ENCODE measurements at regions not wholly inside any gene's neighbourhood (a gene's known extent, or its start where the extent isn't known, plus 50 kb on each side); places are given as distances from the start of the nearest gene placed in this dataset.
"Not testable (repeated sequence)": the region's sequence is repeated elsewhere in the genome, so short reads cannot be mapped to it uniquely, and the experiment has no call there.

DNA sequence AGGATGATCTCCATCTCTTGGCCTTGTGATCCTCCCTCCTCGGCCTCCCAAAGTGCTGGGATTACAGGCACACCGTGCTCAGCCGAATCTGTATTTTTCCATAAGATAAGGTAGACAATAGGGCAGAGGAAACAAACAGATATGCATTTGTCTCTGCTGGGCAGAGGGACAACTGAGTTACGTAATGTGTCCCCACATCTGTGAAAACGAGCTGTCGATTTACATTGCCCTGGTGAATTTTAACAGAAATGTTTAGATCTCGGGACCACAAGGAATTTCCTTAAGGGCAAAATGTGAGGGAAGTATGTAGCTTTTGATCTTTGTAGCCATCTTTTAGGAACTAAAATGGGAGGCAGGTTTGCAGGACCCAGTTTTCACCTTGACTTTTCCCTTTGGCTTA, 189.7 kb downstream of the TRIML1 start:
- TF ChIP-seq, protein P1, sequence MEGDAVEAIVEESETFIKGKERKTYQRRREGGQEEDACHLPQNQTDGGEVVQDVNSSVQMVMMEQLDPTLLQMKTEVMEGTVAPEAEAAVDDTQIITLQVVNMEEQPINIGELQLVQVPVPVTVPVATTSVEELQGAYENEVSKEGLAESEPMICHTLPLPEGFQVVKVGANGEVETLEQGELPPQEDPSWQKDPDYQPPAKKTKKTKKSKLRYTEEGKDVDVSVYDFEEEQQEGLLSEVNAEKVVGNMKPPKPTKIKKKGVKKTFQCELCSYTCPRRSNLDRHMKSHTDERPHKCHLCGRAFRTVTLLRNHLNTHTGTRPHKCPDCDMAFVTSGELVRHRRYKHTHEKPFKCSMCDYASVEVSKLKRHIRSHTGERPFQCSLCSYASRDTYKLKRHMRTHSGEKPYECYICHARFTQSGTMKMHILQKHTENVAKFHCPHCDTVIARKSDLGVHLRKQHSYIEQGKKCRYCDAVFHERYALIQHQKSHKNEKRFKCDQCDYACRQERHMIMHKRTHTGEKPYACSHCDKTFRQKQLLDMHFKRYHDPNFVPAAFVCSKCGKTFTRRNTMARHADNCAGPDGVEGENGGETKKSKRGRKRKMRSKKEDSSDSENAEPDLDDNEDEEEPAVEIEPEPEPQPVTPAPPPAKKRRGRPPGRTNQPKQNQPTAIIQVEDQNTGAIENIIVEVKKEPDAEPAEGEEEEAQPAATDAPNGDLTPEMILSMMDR (conservative IDR thresholded peaks at IDR 0.05; ENCODE audit: low read depth, low read length): no peak
- no peak for DNase-seq (ENCODE audit: low read depth)
- H3K4me3 ChIP-seq (ENCODE audit: low read depth, low read length): no peak overlapping the region

DNA sequence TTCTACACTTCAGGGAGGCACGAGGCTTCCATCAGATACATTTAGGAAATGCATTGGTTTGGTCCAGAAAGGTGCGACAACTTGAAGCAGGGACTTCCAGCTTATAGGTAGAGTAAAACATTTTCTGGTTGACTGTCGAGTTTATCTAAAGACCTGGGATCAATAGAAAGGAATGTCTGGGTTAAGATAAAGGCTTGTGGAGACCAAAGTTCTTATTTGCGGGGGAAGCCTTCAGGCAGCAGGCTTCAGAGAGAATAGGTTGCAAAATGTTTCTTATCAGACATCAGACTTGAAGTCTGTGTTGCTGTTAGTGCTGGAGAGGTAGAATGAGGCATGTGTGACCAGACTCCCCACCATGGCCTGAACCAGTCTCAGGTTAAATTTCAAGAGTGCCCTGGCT, 190.3 kb downstream of the TRIML1 start:
- no peak overlapping the region for H3K4me3 ChIP-seq (ENCODE audit: low read depth, low read length)
- TF ChIP-seq, protein P1 (conservative IDR thresholded peaks at IDR 0.05; ENCODE audit: low read depth, low read length): no peak
- DNase-seq (ENCODE audit: low read depth): no peak

DNA sequence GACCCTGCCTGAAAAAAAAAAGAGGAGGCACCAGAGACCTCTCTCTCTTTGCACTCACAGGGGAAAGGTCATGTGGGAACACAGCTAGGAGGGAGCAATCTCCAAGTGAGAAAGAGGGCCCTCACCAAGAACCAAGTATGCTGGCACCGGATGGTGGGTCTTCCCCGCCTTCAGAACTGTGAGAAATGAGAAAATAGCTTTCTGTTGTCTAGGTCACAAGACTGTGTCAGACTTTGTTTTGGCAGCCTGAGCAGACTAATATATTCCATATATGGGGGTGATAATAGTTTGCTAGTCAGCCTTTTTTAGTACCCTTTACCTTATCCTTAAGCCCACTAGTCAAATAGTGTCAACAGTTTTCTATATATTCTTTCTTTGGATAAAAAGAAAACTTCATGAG, 193.0 kb downstream of the TRIML1 start:
- no peak overlapping the region for H3K4me3 ChIP-seq (ENCODE audit: low read depth, low read length)
- TF ChIP-seq, protein P1 (conservative IDR thresholded peaks at IDR 0.05; ENCODE audit: low read depth, low read length): no peak
- DNase-seq (ENCODE audit: low read depth): no peak

DNA sequence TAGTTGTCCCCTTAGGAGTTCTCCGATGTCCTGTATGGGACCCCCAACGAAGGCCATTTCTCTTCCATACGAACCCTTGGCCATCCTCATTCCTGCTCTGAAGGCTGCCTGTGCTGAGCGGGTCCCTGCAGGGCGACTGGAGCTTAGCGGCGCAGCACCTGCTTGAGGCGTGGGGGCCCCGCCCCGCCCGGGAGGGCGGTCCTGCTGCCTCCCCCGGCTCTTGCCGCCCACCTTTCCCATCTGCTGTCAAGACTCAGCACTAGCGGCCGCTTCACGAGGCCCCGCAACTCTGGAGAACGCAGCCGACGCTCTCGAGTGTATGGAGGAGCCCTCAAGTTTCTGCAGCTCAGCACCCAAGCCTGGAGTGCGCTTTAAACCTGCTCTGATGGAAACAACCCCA, 197.7 kb downstream of the TRIML1 start:
- TF ChIP-seq, protein P1 (conservative IDR thresholded peaks at IDR 0.05; ENCODE audit: low read depth, low read length): no peak
- no peak for DNase-seq (ENCODE audit: low read depth)
- H3K4me3 ChIP-seq (ENCODE audit: low read depth, low read length): no peak overlapping the region

DNA sequence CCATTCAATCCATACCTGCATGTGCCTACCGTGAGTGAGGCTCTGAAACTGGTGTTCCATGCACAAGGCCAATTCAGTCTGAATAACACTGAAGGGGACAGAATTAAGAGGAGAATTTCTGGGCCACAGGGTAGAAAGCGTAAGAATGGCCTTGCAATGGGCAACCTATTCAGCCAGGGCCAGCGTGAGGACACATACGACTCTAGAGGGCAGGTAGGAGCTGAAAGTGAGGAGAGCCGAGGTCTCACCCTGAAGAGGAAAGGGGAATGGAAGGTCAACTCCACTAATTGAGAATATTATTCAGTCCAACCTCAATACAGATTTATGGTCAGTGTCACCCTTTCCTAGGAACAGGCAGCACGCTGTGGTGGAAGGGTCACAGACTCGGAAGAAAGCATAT, 202.2 kb downstream of the TRIML1 start:
- H3K4me3 ChIP-seq (ENCODE audit: low read depth, low read length): no peak overlapping the region
- TF ChIP-seq, protein P1 (conservative IDR thresholded peaks at IDR 0.05; ENCODE audit: low read depth, low read length): no peak
- no peak for DNase-seq (ENCODE audit: low read depth)

DNA sequence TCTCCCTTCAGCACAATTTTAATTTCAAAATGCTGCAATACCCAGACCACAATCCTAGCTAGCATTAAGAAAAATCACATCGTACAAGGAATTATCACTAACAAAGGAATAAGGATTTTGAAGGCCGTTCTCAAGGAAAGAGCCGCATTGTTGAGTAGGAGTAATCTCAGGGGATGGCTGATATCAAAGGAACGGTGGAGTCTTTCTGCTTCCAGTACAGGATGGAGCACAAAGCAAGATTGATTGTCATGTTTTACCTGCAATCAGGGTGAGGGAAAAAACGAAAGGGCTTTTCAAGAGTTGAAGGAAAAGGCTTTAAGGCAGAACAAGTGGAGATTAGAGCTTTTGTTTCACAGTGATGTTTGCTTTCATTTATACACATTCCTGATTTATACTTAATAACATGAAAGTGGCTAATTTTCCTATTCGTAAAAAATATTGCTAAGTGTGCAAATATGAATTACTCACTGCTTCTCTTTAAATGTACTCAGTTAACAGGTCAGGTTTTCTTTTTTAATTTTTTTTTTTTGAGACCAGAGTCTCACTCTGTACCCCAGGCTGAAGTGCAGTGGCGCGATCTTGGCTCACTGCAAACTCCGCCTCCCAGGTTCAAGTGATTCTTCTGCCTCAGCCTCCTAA, 207.0 kb downstream of the TRIML1 start:
- DNase-seq (ENCODE audit: low read depth): no peak
- TF ChIP-seq, protein P1 (conservative IDR thresholded peaks at IDR 0.05; ENCODE audit: low read depth, low read length): no peak
- H3K4me3 ChIP-seq (ENCODE audit: low read depth, low read length): no peak overlapping the region

DNA sequence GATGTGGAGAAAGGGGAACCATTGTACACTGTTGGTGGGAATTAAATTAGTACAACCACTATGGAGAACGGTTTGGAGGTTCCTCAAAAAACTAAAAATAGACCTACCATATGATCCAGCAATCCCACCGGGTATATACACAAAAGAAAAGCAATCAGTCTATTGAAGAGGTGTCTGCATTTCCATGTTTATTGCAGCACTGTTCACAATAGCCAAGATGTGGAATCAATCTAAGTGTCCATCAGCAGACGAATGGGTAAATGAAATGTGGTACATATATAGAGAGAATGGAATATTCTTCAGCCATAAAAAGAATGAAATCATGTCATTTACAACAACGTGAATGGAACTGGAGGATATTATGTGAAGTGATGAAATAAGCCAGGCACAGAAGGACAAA, 208.1 kb downstream of the TRIML1 start:
- DNase-seq (ENCODE audit: low read depth): no peak
- TF ChIP-seq, protein P1 (conservative IDR thresholded peaks at IDR 0.05; ENCODE audit: low read depth, low read length): no peak
- H3K4me3 ChIP-seq (ENCODE audit: low read depth, low read length): no peak overlapping the region

DNA sequence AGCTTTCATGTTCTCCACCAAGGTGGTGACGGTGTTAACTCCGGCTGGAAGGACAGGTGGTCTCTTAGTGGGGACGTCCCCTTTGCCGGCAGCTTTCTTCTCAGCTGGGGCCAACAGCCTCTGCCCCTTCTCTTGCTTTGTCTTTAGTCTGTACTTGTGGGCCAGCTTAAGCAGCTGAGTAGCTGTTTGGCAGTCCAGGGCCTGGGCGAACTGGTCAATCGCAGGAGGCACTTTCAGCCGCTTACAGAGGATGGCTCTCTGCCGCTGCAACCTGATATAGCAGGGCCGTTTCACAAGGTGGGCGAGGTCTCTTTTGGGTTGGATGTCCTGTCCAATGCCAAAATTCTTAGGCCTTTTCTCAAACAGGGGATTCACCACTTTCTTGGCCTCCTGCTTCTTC, 210.3 kb downstream of the TRIML1 start:
- H3K4me3 ChIP-seq (ENCODE audit: low read depth, low read length); DNase-seq (ENCODE audit: low read depth): not testable (repeated sequence)
